GM18517 (cell line): ENCODE measurements at regions not wholly inside any gene's neighbourhood (a gene's known extent, or its start where the extent isn't known, plus 50 kb on each side); places are given as distances from the start of the nearest gene placed in this dataset.

Experiments used
- ATAC-seq: cut with Tn5 transposase; IDR thresholded peaks from one replicate; pipeline ENCODE4 v1.9.1; 2021; ENCODE audit warnings: mild to moderate bottlenecking, moderate library complexity; ENCODE audit not compliant: unreplicated experiment

- no peak for ATAC-seq
Observed at GRCh38 chr10:29104661-29105399, 184.0 kb upstream of the LYZL1 start.

- ATAC-seq: no peak
Observed at GRCh38 chr10:29105516-29106215, 183.2 kb upstream of the LYZL1 start.

- ATAC-seq: no peak
Observed at GRCh38 chr10:29106287-29106686, 182.6 kb upstream of the LYZL1 start.

GRCh38 chr10:29107866-29108498, 180.9 kb upstream of the LYZL1 start:
- no peak for ATAC-seq

- no peak for ATAC-seq
Observed at GRCh38 chr10:29109707-29110571, 178.9 kb upstream of the LYZL1 start.

GRCh38 chr10:29112827-29113615, 175.8 kb upstream of the LYZL1 start:
- ATAC-seq: no peak

- no peak for ATAC-seq
Observed at GRCh38 chr10:29113616-29113945, 175.3 kb upstream of the LYZL1 start.

GRCh38 chr10:29114141-29114540, 174.7 kb upstream of the LYZL1 start:
- no peak for ATAC-seq

GRCh38 chr10:29117781-29118180, 171.1 kb upstream of the LYZL1 start:
- ATAC-seq: no peak

GRCh38 chr10:29119374-29119773, 169.5 kb upstream of the LYZL1 start:
- no peak for ATAC-seq

GRCh38 chr10:29120216-29120615, 168.7 kb upstream of the LYZL1 start:
- ATAC-seq: no peak

- no peak for ATAC-seq
Observed at GRCh38 chr10:29124864-29125263, 164.0 kb upstream of the LYZL1 start.

GRCh38 chr10:29127037-29127700, 161.7 kb upstream of the LYZL1 start:
- ATAC-seq: no peak

- no peak for ATAC-seq
Observed at GRCh38 chr10:29127731-29128130, 161.1 kb upstream of the LYZL1 start.

GRCh38 chr10:29130190-29130673, 158.6 kb upstream of the LYZL1 start:
- ATAC-seq: no peak

- ATAC-seq: no peak
Observed at GRCh38 chr10:29131952-29132547, 156.8 kb upstream of the LYZL1 start.

GRCh38 chr10:29132551-29133111, 156.2 kb upstream of the LYZL1 start:
- no peak for ATAC-seq

- ATAC-seq: no peak
Observed at GRCh38 chr10:29135337-29135736, 153.5 kb upstream of the LYZL1 start.

GRCh38 chr10:29136411-29136810, 152.5 kb upstream of the LYZL1 start:
- no peak for ATAC-seq
